ENCODE measurements at regions not wholly inside any gene's neighbourhood (a gene's known extent, or its start where the extent isn't known, plus 50 kb on each side); places are given as distances from the start of the nearest gene placed in this dataset.
A peak's percentile ranks its signal among the peaks of the same experiment; 100 is the strongest.

- DNase-seq, result no peak
Measured at GRCh38 chr4:136505020-136505419, 1027.3 kb downstream of the PCDH18 start.

DNA sequence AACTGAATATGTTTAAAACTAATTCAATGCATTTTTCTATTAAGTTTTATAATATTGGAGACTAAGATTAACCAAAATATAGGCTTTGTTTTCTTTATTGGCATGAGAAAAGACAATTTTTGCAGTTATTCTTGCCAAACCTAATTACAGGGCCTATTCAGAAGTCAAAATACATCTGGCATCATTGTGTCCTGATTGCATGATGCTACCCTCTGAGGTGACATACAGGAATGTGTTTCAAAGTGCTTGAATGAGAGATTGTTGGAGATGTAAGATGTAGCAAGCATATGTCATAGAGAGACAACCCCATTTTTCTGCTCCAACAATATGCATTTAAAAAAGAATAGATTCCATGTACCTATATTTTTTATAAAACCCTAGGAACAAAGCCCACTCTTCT, 1036.4 kb downstream of the PCDH18 start:
- no peak for DNase-seq

- DNase-seq, result no peak
Measured at GRCh38 chr4:136495076-136495475, 1037.2 kb downstream of the PCDH18 start.

DNA sequence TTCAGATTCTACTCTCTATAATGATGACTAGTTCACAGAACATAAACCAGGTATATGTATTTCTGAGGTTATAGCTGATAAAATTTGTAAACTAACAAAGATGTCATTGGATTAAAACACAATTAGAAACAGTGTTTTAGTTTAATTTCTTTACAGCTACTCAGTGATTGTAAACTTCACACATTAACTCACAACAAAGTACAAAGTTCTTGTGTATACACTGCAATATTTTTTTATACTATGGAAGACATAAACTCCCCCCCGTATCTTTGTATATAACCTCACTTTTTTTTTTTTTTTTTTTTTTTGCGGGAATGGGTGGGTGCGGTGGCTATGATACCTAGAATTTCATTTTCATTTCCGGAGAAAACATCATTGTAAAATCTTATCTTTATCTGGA, 1043.2 kb downstream of the PCDH18 start:
- DNase-seq, result no peak

DNA sequence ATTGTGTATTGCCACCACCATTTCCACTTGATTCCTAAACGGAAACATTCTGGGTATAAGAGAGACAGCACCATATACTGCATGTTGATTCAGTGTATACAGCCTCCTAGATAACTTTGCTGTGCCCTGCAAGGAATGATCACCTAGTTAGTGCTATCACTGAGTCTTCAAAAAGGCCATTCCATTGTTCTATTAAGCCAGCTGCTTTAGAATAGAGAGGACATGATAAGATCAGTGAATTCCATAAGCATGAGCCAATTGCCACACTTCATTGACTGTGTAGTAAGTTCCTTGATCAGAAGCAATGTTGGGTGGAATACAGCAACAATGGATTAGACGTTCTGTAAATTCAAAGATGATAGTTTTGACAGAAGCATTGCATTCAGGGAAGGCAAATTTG, 1047.3 kb downstream of the PCDH18 start:
- no peak for DNase-seq

DNA sequence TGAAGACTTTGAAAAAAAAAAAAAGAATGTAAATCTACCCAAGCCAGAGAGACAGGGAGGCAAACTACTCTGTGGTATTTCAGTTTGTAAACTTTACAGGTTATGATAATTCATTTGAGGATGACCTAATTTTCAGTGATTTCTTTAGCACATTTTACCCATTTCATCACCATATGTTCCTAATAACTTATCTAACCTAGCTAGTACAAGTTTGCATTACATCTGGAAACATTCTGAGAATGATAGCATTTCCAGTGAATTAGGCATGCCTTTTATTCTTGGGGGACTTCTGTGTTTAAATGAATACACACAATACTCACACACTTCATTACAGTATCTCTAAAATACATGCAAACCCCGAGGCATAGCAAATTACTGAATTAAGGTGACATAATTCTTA, 1055.5 kb downstream of the PCDH18 start:
- DNase-seq, result peak; percentile 76

GRCh38 chr4:136471051-136471450, 1061.2 kb downstream of the PCDH18 start:
- DNase-seq, result no peak

- DNase-seq, result no peak
Measured at GRCh38 chr4:136465691-136466090, 1066.6 kb downstream of the PCDH18 start.

DNA sequence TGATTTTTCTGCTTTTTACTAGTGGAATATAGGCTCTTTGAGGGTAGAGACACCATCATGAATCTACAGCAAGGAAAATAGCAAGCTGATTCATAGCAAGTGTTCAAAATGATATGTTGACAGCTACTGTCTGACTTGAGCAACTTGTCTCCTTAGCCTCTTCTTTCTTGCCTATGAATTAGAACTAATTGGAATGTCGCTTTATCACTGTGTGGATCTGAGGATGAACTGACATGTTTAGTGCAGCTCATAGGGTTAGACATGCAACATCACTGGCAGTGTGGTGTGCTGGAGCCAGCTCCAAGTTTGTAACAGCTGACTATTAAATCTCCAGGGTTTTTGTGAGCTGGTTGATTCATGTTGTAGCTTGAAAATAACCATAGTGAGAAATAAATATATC, 1068.4 kb downstream of the PCDH18 start:
- no peak for DNase-seq

GRCh38 chr4:136461533-136461932, 1070.8 kb downstream of the PCDH18 start:
- no peak for DNase-seq

DNA sequence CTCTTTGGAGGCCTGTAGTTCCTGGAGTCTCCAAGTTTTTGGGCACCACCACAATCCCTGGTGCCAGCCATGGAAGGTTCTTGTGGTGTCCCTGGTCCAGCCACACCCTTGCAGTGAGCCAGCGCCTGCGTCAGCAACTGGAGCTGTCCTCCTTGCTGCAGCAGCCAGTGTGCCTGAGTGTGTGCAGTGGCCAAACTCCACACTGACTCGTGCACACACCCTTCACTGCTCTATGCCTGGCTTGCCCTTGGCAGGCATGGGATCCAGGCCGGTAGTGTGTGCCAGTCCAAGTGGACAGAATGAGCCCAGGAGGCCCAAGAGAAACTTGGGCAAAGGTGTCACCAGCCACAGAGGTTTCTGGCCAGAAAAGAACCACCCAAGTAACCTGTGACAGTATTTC, 1074.0 kb downstream of the PCDH18 start:
- no peak for DNase-seq

GRCh38 chr4:136457577-136457976, 1074.7 kb downstream of the PCDH18 start:
- no peak for DNase-seq

DNA sequence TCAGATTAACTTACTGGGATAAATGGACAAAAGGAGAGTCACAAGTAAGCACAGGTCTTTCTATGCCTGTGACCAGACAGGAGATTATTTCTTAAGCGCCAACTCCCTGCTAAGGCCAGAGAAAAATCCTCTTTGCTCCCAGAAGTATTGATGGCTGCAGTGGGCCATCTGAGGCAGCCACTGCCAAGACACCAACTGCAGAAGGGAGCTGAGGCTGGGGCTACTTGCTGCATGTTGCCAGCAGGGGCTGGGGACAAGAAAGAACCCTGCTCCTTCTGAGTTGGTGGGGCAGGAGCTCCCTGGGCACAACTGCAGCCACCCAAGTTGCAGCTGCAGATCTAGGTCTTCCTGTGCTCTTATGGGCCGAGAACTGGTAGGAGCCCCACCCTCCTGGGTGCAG, 1075.3 kb downstream of the PCDH18 start:
- DNase-seq, result no peak

GRCh38 chr4:136443006-136443405, 1089.3 kb downstream of the PCDH18 start:
- no peak for DNase-seq

DNA sequence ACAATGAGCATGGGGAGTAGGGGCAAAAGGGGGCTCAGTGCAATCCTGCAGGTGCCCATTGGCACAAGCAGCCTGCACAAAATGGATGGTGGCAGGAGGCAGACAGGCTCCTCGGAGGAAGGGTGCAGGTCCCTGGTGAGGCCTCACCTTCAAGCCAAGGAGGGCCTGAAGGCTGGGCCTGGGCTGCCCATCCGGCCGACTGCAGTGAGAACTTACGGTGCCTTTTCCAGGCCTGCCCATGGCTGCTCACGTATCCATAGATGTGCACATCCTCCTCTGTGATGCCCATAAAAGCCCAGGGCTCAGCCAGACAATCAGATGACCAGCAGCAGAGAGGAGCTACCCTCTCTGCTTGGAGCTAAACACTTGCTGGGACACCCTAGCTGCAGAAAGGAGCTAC, 1089.8 kb downstream of the PCDH18 start:
- DNase-seq, result no peak

DNA sequence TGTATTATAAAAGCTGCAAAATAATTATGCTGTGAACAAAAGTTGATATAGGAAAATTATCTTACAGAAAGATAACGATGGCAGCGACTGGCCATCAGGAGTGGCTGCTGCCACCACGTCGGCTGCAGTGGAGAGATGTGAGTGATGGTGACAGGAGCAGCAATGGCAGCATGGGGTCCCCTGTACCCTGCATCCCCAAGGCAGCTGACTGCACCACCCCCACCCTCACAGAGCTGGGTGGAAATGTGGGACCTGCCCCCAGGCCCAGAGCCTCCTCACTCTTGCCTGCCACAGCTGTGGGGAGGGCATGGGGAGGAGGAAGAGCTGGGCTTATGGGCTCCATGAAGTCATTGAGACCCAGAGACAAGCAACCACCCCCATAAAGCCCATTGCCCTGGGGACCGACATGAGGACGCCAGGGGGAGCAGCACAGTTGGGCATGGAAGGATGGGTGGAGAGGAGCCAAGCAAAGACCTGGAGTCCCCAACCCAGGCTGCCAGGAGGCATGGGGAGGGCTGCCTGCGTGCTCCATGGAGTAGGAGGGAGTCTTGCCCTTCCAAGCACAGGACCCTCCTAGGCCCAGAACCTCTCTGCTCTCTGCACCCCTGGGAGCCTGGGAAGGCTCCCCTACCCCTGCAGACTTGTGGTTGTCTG, 1090.5 kb downstream of the PCDH18 start:
- DNase-seq, result no peak

DNA sequence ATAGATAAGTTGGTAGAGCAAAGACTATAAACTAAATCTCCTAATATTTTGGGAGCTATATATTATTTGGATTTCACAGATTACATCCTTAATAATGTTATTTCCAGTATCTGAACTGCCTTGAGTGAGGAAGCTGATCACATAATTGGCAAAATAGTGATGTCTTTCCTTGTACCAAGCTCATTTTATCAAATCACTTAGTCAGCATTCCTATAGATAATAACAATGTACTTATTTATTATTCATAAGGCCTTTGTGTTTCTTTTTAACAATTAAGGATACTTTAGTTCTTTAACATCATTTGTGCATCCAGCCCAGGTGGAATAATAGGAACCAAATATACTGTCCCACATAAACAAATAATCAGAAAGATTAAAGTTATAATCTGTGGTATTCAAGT, 1093.6 kb downstream of the PCDH18 start:
- no peak for DNase-seq

DNA sequence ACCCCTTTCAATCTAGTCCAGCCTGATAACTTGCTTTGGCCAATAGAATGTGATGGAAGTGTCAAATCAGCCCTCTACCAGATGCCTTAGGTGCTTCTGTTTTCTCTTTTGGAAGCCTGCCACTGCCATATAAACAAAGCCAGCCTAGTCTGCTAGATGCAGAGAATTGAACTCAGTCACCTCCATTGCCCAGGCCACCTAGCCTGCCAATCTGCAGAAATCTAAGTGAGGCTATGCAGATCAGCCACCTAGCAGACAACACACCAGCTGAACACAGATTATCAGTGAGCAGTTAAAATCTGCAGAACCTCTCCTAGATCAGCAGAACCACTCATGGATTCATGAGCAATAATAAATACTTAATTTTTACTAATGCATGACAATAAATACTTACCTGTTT, 1108.2 kb downstream of the PCDH18 start:
- DNase-seq, result no peak

DNA sequence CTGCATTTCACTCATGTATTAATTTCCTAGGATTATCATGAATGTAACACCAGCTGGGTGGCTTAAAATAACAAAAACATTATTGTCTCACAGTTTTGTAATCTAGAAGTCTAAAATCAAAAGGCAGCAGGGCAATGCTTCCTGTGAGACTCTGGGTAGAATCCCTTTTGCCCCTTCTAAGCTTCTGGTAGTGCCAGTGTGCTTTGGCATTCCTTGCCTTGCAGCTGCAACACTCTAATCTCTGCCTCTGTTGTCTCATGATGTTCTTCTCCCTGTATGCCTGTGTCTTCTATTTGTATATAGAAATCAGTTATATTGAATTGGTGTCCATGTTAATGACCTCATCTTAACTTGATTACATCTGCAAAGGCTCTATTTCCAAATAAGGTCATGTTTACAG, 1117.3 kb downstream of the PCDH18 start:
- no peak for DNase-seq

DNA sequence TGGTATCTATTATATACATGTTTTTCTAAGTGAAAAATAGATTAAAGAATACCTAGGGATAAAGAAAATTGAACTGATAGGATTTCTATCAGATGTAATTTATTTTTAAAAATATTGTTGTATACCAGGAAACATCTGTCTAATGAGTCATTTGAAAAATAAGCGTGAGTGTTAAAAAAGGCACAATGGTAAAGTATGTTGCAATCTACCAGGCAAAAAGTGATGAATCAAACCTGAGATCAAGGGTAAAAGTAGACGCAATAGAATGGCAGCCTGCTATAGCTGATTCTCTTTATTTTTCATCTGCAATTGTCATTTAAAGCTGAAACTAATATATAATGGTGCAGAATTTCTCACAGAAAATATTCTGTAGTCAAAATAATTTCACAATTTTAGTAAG, 1119.6 kb downstream of the PCDH18 start:
- no peak for DNase-seq

GRCh38 chr4:136400829-136401228, 1131.5 kb downstream of the PCDH18 start:
- no peak for DNase-seq

- DNase-seq, result no peak
Measured at GRCh38 chr4:136395212-136395722, 1137.0 kb downstream of the PCDH18 start.

DNA sequence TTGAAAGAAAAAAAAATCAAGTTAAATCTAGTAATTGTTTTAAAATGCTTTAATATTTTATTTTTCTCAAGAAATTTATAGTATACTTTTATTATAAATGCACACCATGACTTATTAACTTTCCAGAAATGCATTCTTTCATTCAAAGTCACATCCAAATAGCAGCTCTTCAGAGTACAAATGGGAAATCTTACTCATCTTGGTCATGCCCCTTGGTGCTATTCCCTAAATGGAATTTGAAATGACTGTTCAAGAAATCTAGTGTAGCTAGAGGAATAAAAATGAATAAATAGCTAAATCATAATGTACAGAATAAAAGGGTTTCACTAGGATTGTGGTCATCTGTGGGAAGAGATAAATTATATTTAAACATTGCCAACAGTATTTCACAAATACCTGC, 1139.7 kb downstream of the PCDH18 start:
- DNase-seq, result no peak

DNA sequence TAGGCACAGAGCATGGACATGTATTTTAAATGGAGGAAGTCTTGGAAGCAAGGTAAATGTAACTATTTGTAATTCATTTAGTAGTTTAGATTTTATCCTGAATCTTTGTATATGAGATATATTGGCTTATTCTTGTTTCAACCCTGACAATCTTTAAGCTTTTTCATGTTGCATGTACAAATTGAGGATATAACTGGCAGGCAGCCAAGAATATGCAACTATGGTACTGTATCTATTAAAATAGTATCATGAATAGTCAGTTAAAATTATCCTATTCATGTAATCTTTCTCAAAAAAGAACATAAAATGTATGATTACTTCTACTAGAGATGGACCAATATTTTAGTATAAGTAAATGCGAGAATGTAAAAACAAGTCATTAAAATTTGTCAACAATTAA, 1141.5 kb downstream of the PCDH18 start:
- no peak for DNase-seq

- no peak for DNase-seq
Measured at GRCh38 chr4:136383082-136383481, 1149.2 kb downstream of the PCDH18 start.

Measured in skin of body (tissue), 1 donor.